SK-N-SH (cell line): ENCODE measurements at regions not wholly inside any gene's neighbourhood (a gene's known extent, or its start where the extent isn't known, plus 50 kb on each side); places are given as distances from the start of the nearest gene placed in this dataset.
A peak's percentile ranks its signal among the peaks of the same experiment; 100 is the strongest.

ENCODE experiments used
- CTCF ChIA-PET: fragments of 300-600, 350-600 bp; formaldehyde crosslinking; extraction: SDS; loops from one replicate; lab custom pipeline; 2021; lab: Yijun Ruan, JAX
- POLR2A ChIA-PET: fragments of 350-600 bp; sonication (Branson Sonifier 250); formaldehyde crosslinking; extraction: SDS; loops from one replicate; lab custom pipeline; 2020; ENCODE audit warnings: antibody characterized with exemption, inconsistent platforms; lab: Yijun Ruan, JAX
- DNase-seq: peaks from one replicate; pipeline ENCODE4 v3.0.0; 2012
- H2AFZ ChIP-seq: fragments of 200-600 bp; sonication (generic); 2 replicates; pipeline ENCODE4 v1.8.1; 2016; ENCODE audit warnings: antibody characterized with exemption, mild to moderate bottlenecking, low read depth
- H3F3A ChIP-seq: fragments of 200-600 bp; sonication (generic); replicated peaks from 2 replicates; pipeline ENCODE3; 2016; ENCODE audit warnings: antibody characterized with exemption, mild to moderate bottlenecking; ENCODE audit not compliant: insufficient read depth
- H3K27ac ChIP-seq, 2 experiments: fragments of 200-500 bp in 1 of 2; fragments of 200-600 bp in 1 of 2; sonication (Bioruptor generic) in 1 of 2; sonication (generic), shearing (Covaris generic) in 1 of 2; 2 replicates each; pipeline versions ENCODE4 v1.5.1 to v1.6.1; 2014 to 2016; ENCODE audit warnings: low read depth in 2 of 2, inconsistent platforms in 1 of 2, low read length in 1 of 2, mild to moderate bottlenecking in 1 of 2, mixed read lengths in 1 of 2
- H3K27me3 ChIP-seq: fragments of 200-600 bp; sonication (generic), shearing (Covaris generic); 2 replicates; pipeline ENCODE4 v1.6.1; 2016; ENCODE audit warnings: mixed run types; ENCODE audit not compliant: insufficient read depth
- H3K36me3 ChIP-seq, 2 experiments: fragments of 200-500 bp in 1 of 2; fragments of 200-600 bp in 1 of 2; sonication (Bioruptor generic) in 1 of 2; sonication (generic) in 1 of 2; replicated peaks in 1 of 2; 2 replicates each; pipeline versions ENCODE3 to v1.5.1; 2014 to 2016; ENCODE audit warnings: low read length in 1 of 2, mild to moderate bottlenecking in 1 of 2; ENCODE audit not compliant: insufficient read depth in 2 of 2, control insufficient read depth in 1 of 2
- H3K4me1 ChIP-seq, 2 experiments: fragments of 200-500 bp in 1 of 2; fragments of 200-600 bp in 1 of 2; sonication (Bioruptor generic) in 1 of 2; sonication (generic), shearing (Covaris generic) in 1 of 2; 2 replicates each; pipeline versions ENCODE4 v1.5.1 to v1.6.1; 2014 to 2016; ENCODE audit warnings: low read depth in 1 of 2, low read length in 1 of 2, mixed run types in 1 of 2; ENCODE audit not compliant: insufficient read depth in 2 of 2, control insufficient read depth in 1 of 2
- H3K4me2 ChIP-seq: fragments of 200-600 bp; sonication (generic), shearing (Covaris generic); 2 replicates; pipeline ENCODE4 v1.6.1; 2017; ENCODE audit warnings: mixed run types
- H3K4me3 ChIP-seq, 2 experiments: fragments of 200-500 bp in 1 of 2; fragments of 200-600 bp in 1 of 2; sonication (Bioruptor generic) in 1 of 2; sonication (generic), shearing (Covaris generic) in 1 of 2; 2 replicates each; pipeline versions ENCODE4 v1.5.1 to v1.8.1; 2014 to 2016; ENCODE audit warnings: low read depth in 2 of 2, inconsistent platforms in 1 of 2, low read length in 1 of 2, mild to moderate bottlenecking in 1 of 2, mixed read lengths in 1 of 2, moderate library complexity in 1 of 2
- H3K79me2 ChIP-seq: fragments of 200-600 bp; sonication (generic); 2 replicates; pipeline ENCODE4 v1.8.1; 2017; ENCODE audit warnings: mild to moderate bottlenecking; ENCODE audit not compliant: insufficient read depth
- H3K9ac ChIP-seq: fragments of 200-600 bp; sonication (generic); 2 replicates; pipeline ENCODE4 v1.6.1; 2017; ENCODE audit warnings: mixed run types
- H3K9me2 ChIP-seq: fragments of 200-600 bp; sonication (generic); 2 replicates; pipeline ENCODE4 v1.6.1; 2017; ENCODE audit warnings: mixed run types
- H3K9me3 ChIP-seq: fragments of 200-600 bp; sonication (generic); 2 replicates; pipeline ENCODE4 v1.6.1; 2017; ENCODE audit warnings: mixed run types, mild to moderate bottlenecking, moderate library complexity
- H4K20me1 ChIP-seq: fragments of 200-600 bp; sonication (generic); 2 replicates; pipeline ENCODE4 v1.6.1; 2017; ENCODE audit warnings: mild to moderate bottlenecking, mixed run types; ENCODE audit not compliant: insufficient read depth
- CHD2 ChIP-seq: fragments of 150-350 bp; IDR thresholded peaks from 2 replicates; pipeline ENCODE4 v1.6.1; 2018; ENCODE audit warnings: low read length; ENCODE audit not compliant: partially characterized antibody
- EP300 ChIP-seq, 2 experiments: IDR thresholded peaks; 2 replicates each; pipeline versions ENCODE4 v1.4.0 to v1.6.1; 2012; ENCODE audit warnings: borderline replicate concordance in 1 of 2, low read depth in 1 of 2, low read length in 1 of 2
- FOSL2 ChIP-seq: IDR thresholded peaks from 2 replicates; pipeline ENCODE4 v1.4.0; 2012; ENCODE audit warnings: low read depth, mild to moderate bottlenecking, moderate library complexity, borderline replicate concordance
- FOXJ3 ChIP-seq: sonication (generic); formaldehyde crosslinking; IDR thresholded peaks from 2 replicates; pipeline ENCODE4 v1.5.1; 2020; ENCODE audit warnings: mild to moderate bottlenecking, missing genetic modification reagents
- FOXM1 ChIP-seq: IDR thresholded peaks from 2 replicates; pipeline ENCODE4 v1.4.0; 2012; ENCODE audit warnings: low read depth, mild to moderate bottlenecking
- GATA2 ChIP-seq: sonication (generic); formaldehyde crosslinking; IDR thresholded peaks from 2 replicates; pipeline ENCODE4 v1.5.0; 2020; ENCODE audit warnings: mild to moderate bottlenecking, missing genetic modification reagents
- MEF2A ChIP-seq: IDR thresholded peaks from 2 replicates; pipeline ENCODE4 v1.4.0; 2012; ENCODE audit warnings: low read depth, borderline replicate concordance
- NRF1 ChIP-seq: IDR thresholded peaks from 2 replicates; pipeline ENCODE4 v1.6.1; 2012; ENCODE audit warnings: low read depth, mild to moderate bottlenecking, low read length
- POLR2AphosphoS5 ChIP-seq: IDR thresholded peaks from 2 replicates; pipeline ENCODE4 v1.6.1; 2012; ENCODE audit warnings: low read depth, low read length
- RAD21 ChIP-seq: IDR thresholded peaks from 2 replicates; pipeline ENCODE4 v1.6.1; 2012; ENCODE audit warnings: mild to moderate bottlenecking, low read length
- RCOR1 ChIP-seq: fragments of 150-350 bp; IDR thresholded peaks from 2 replicates; pipeline ENCODE4 v1.6.1; 2017; ENCODE audit warnings: antibody characterized with exemption, low read length
- RFX5 ChIP-seq: IDR thresholded peaks from 2 replicates; pipeline ENCODE4 v1.6.1; 2012; ENCODE audit warnings: mild to moderate bottlenecking, improper control_type of control experiment, low read length
- RXRA ChIP-seq: IDR thresholded peaks from 2 replicates; pipeline ENCODE4 v1.4.0; 2012; ENCODE audit warnings: low read depth, mild to moderate bottlenecking, borderline replicate concordance
- TAF1 ChIP-seq: IDR thresholded peaks from 2 replicates; pipeline ENCODE4 v1.6.1; 2012; ENCODE audit warnings: low read depth, mild to moderate bottlenecking, low read length, moderate library complexity, borderline replicate concordance
- TCF12 ChIP-seq: IDR thresholded peaks from 2 replicates; pipeline ENCODE4 v1.4.0; 2012
- TEAD4 ChIP-seq: IDR thresholded peaks from 2 replicates; pipeline ENCODE4 v1.4.0; 2012; ENCODE audit warnings: mild to moderate bottlenecking, borderline replicate concordance; ENCODE audit not compliant: insufficient read depth
- WGBS: methylation state at CpG from one replicate; pipeline ENCODE4 v1.1.6; 2017; ENCODE audit warnings: low lambda C conversion rate; 5-methylcytosine and 5-hydroxymethylcytosine counted together
- TF ChIP-seq, protein P1 (sequence below): IDR thresholded peaks from 2 replicates; pipeline ENCODE4 v1.6.1; 2012; ENCODE audit warnings: mild to moderate bottlenecking, low read depth, low read length, moderate library complexity
- TF ChIP-seq, protein P2 (sequence below): fragments of 150-350 bp; IDR thresholded peaks from 2 replicates; pipeline ENCODE4 v1.6.1; 2017; ENCODE audit warnings: antibody characterized with exemption, low read length, low read depth, borderline replicate concordance
- TF ChIP-seq, protein P3 (sequence below): IDR thresholded peaks from 2 replicates; pipeline ENCODE4 v1.4.0; 2012; ENCODE audit warnings: low read depth
- TF ChIP-seq, protein P4 (sequence below): fragments of 200-600 bp; sonication (generic); IDR thresholded peaks from 2 replicates; pipeline ENCODE4 v1.6.1; 2017; ENCODE audit warnings: antibody characterized with exemption, mild to moderate bottlenecking, moderate library complexity
- TF ChIP-seq, protein P5 (sequence below): IDR thresholded peaks from 2 replicates; pipeline ENCODE4 v1.4.0; 2012; ENCODE audit warnings: low read depth, borderline replicate concordance

DNA sequence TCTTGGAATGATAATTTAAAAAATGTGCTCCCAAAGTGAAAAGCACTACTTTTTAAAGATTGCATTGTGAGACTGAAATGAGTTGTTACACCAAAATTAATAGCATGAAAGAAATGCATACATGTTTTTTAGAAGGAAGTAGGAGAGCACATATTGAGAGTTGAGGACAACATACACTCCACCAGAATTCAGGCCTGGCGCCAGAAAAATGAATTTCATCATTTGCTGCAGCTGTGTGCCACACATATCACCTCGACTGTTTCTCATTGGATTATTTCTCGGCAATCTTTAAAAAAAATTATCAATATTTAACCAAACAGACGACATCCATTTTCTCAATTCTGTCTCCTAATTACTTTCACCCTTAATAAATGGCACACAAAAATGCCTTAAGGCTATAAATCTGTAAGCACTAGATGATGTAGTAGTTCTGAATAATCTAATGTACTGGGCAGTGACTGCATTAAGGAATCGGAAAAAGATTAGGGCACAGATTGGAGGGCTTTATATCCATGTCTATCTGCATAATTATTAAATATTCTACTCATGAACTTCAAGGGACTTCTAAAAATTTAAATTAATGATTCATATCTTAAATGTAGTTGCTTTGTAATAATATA, 590.4 kb downstream of the NXPH1 start (continued):
- TF ChIP-seq, protein P1, sequence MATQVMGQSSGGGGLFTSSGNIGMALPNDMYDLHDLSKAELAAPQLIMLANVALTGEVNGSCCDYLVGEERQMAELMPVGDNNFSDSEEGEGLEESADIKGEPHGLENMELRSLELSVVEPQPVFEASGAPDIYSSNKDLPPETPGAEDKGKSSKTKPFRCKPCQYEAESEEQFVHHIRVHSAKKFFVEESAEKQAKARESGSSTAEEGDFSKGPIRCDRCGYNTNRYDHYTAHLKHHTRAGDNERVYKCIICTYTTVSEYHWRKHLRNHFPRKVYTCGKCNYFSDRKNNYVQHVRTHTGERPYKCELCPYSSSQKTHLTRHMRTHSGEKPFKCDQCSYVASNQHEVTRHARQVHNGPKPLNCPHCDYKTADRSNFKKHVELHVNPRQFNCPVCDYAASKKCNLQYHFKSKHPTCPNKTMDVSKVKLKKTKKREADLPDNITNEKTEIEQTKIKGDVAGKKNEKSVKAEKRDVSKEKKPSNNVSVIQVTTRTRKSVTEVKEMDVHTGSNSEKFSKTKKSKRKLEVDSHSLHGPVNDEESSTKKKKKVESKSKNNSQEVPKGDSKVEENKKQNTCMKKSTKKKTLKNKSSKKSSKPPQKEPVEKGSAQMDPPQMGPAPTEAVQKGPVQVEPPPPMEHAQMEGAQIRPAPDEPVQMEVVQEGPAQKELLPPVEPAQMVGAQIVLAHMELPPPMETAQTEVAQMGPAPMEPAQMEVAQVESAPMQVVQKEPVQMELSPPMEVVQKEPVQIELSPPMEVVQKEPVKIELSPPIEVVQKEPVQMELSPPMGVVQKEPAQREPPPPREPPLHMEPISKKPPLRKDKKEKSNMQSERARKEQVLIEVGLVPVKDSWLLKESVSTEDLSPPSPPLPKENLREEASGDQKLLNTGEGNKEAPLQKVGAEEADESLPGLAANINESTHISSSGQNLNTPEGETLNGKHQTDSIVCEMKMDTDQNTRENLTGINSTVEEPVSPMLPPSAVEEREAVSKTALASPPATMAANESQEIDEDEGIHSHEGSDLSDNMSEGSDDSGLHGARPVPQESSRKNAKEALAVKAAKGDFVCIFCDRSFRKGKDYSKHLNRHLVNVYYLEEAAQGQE, result no peak
- TF ChIP-seq, protein P2, sequence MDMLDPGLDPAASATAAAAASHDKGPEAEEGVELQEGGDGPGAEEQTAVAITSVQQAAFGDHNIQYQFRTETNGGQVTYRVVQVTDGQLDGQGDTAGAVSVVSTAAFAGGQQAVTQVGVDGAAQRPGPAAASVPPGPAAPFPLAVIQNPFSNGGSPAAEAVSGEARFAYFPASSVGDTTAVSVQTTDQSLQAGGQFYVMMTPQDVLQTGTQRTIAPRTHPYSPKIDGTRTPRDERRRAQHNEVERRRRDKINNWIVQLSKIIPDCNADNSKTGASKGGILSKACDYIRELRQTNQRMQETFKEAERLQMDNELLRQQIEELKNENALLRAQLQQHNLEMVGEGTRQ, result no peak
- TF ChIP-seq RCOR1, result peak; percentile 94
- TF ChIP-seq TEAD4, result peak; percentile 64; the same call in 1 of the 2 replicates
- TF ChIP-seq FOSL2, result no peak
- TF ChIP-seq, protein P3, sequence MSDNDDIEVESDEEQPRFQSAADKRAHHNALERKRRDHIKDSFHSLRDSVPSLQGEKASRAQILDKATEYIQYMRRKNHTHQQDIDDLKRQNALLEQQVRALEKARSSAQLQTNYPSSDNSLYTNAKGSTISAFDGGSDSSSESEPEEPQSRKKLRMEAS, result no peak
- TF ChIP-seq RXRA, result no peak
- peak in 1 of 2 experiments; percentile 99; a peak in 2 of 4 replicates for TF ChIP-seq EP300 (IDR thresholded peaks at IDR 0.05; ENCODE audit: borderline replicate concordance in 1 of 2, low read depth in 1 of 2, low read length in 1 of 2)
- no peak for TF ChIP-seq MEF2A
- no peak for TF ChIP-seq POLR2AphosphoS5
- TF ChIP-seq, all 33 proteins: peak for 7

DNA sequence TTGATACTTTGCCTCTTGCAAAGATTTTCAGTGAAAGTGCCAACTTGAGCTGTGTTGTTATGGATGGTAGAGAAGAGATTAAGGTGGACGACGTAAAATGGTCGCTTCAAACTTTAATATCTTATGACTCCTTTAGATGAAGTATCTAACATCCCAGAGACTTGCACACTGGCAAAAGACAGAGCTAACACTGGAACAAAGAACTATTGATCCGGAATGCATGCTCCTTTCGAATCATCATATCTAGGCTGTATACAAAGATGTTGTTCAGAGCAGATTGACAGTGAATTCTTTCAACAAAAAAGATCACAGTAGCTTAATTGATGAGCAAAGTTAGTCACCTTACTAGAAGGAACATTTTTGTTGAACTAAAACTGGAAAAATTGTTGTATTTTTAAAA, 592.7 kb downstream of the NXPH1 start:
- 60% methylated on average over 5 of the region's 5 CpGs for WGBS
- CTCF ChIA-PET, result interaction anchor here (0.7 to 1.5 kb wide), 3 partner anchors 13 to 57 kb away, joined by 3 to 6 read pairs (median 4); no protein-coding TSS in a partner anchor
- no peak for DNase-seq
- no peaks in the 10 kb centered on the region for H3K27me3 ChIP-seq
- no peaks in the 10 kb centered on the region for H3K36me3 ChIP-seq
- POLR2A ChIA-PET, result no interaction called here
- H3K27ac ChIP-seq, result no peak overlapping the region
- no peak overlapping the region for H2AFZ ChIP-seq
- H3K9me2 ChIP-seq, result no peaks in the 10 kb centered on the region
- no peaks in the 10 kb centered on the region for H3K79me2 ChIP-seq
- H3K4me1 ChIP-seq, result peaks cover 0 to 13% of the 10 kb centered on the region in 2 experiments; a peak in 2 of 4 replicates
- no peak overlapping the region for H3K4me2 ChIP-seq
- no peaks in the 10 kb centered on the region for H3K9me3 ChIP-seq
- no peaks in the 10 kb centered on the region for H4K20me1 ChIP-seq
- H3K4me3 ChIP-seq, result no peak overlapping the region
- no peaks in the 10 kb centered on the region for H3F3A ChIP-seq
- no peak overlapping the region for H3K9ac ChIP-seq
- TF ChIP-seq MEF2A (no peak), FOXJ3 (CRISPR knock-in tag) (no peak), GATA2 (no peak), TAF1 (no peak), RAD21 (no peak), FOSL2 (no peak), TCF12 (no peak), NRF1 (no peak), FOXM1 (no peak), RXRA (no peak), RFX5 (no peak), TEAD4 (no peak), CHD2 (no peak)
- TF ChIP-seq, protein P4, sequence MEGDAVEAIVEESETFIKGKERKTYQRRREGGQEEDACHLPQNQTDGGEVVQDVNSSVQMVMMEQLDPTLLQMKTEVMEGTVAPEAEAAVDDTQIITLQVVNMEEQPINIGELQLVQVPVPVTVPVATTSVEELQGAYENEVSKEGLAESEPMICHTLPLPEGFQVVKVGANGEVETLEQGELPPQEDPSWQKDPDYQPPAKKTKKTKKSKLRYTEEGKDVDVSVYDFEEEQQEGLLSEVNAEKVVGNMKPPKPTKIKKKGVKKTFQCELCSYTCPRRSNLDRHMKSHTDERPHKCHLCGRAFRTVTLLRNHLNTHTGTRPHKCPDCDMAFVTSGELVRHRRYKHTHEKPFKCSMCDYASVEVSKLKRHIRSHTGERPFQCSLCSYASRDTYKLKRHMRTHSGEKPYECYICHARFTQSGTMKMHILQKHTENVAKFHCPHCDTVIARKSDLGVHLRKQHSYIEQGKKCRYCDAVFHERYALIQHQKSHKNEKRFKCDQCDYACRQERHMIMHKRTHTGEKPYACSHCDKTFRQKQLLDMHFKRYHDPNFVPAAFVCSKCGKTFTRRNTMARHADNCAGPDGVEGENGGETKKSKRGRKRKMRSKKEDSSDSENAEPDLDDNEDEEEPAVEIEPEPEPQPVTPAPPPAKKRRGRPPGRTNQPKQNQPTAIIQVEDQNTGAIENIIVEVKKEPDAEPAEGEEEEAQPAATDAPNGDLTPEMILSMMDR, result no peak
- TF ChIP-seq, protein P3, result no peak
- TF ChIP-seq, protein P2, result no peak
- TF ChIP-seq, protein P5, sequence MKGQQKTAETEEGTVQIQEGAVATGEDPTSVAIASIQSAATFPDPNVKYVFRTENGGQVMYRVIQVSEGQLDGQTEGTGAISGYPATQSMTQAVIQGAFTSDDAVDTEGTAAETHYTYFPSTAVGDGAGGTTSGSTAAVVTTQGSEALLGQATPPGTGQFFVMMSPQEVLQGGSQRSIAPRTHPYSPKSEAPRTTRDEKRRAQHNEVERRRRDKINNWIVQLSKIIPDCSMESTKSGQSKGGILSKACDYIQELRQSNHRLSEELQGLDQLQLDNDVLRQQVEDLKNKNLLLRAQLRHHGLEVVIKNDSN, result no peak
